HG03045 (cell line): ENCODE measurements at regions not wholly inside any gene's neighbourhood (a gene's known extent, or its start where the extent isn't known, plus 50 kb on each side); places are given as distances from the start of the nearest gene placed in this dataset.
"Not testable (repeated sequence)": the region's sequence is repeated elsewhere in the genome, so short reads cannot be mapped to it uniquely, and the experiment has no call there.

ENCODE experiments used
- ATAC-seq: cut with Tn5 transposase; IDR thresholded peaks from one replicate; pipeline ENCODE4 v1.9.1; 2021; ENCODE audit warnings: mild to moderate bottlenecking, moderate library complexity; ENCODE audit not compliant: unreplicated experiment

- no peak for ATAC-seq
These were observed 724.9 kb downstream of the NSUN3 start for GRCh38 chr3:94787734-94788270.

DNA sequence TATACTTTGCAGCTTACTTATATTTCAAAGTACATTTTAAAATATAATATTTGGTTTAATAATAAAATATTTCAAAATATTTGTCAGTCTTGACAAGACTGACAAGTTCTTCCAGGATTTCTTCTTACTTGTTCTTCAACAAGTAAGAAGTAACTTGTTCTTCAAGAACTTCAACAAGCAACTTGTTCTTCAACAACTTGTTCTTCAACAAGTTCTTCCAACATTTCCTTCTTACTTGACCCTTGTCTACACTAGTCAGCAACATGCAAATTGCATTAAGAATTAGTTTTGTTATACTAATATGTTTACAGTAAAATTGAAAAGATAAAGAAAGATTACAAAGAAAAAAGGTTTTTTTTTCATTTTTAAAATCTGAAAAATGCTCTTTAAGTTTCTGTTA is 731.7 kb downstream of the NSUN3 start:
- ATAC-seq, result no peak

DNA sequence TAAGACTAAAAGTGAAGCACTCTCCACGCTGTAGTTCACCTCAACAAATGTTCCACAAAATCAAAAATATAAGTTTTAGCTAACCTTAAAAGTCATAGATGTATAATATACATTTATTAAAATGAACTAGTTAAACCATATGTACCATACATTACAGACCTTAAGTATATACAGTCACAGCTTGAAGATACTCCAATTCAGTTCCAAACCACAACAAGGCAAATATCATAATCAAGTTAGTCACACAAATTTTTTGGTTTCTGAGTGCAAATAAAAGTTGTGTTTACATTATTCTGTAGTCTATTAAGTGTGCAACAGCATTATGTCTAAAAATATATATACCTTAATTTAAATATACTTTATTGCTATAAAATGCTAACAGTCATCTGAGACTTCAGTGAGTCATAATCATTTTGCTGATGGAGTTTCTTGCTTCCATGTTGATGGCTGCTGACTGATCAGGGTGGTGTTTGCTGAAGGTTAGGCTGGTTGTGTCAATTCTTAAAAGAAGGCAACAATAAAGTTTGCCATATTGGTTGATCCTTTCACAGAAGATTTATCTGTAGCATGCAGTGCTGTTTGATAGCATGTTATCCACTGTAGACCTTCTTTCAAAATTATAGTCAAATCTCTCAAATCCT is 736.7 kb downstream of the NSUN3 start:
- ATAC-seq, result no peak

- ATAC-seq, result no peak
These were observed 749.0 kb downstream of the NSUN3 start for GRCh38 chr3:94811836-94812235.

GRCh38 chr3:94821241-94821640 is 758.4 kb downstream of the NSUN3 start:
- ATAC-seq, result no peak

GRCh38 chr3:94822298-94822697 is 759.4 kb downstream of the NSUN3 start:
- ATAC-seq, result no peak

GRCh38 chr3:94846251-94846650 is 783.4 kb downstream of the NSUN3 start:
- not testable (repeated sequence) for ATAC-seq

- no peak for ATAC-seq
These were observed 799.8 kb downstream of the NSUN3 start for GRCh38 chr3:94862703-94863102.

GRCh38 chr3:94869059-94869547 is 806.2 kb downstream of the NSUN3 start:
- ATAC-seq, result no peak

GRCh38 chr3:94873751-94874150 is 810.9 kb downstream of the NSUN3 start:
- ATAC-seq, result no peak

GRCh38 chr3:94875149-94875548 is 812.3 kb downstream of the NSUN3 start:
- ATAC-seq, result no peak

DNA sequence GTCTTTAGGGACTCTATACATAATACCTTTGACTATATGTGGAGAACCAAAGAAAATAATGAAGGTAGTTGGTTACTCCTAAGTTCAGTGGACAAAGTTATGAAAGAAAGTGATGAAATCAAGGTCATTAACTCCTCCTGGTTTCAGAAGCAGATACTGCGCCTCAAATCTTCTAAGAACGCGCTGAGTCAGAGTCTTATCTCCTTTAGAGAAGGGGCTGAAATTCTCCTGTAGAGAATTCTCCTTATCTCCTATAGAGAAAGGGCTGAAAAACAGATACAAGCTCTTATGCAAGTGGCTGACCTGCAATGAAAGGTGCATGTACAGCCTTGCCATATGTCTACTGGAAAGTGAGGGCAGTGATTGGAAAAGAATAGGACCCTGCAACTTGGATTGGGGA is 824.2 kb downstream of the NSUN3 start:
- no peak for ATAC-seq

DNA sequence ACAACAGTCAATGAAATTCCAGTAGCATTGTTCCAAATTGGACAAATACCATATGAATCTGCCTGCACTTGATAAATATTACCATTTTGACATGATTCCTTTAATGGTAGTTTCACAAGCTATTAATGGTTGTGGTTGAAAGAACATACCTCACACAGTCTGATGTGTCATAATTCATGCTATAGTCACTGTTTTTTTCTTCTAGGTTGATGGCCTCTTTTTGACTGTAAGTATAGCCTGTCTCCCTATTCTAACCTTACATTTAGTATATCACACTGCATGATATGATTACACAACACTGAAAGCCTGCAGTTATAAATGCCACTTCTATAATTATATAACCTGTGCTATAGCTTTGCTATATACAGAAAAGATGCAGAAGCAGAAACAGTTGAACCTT is 834.1 kb downstream of the NSUN3 start:
- ATAC-seq, result no peak

DNA sequence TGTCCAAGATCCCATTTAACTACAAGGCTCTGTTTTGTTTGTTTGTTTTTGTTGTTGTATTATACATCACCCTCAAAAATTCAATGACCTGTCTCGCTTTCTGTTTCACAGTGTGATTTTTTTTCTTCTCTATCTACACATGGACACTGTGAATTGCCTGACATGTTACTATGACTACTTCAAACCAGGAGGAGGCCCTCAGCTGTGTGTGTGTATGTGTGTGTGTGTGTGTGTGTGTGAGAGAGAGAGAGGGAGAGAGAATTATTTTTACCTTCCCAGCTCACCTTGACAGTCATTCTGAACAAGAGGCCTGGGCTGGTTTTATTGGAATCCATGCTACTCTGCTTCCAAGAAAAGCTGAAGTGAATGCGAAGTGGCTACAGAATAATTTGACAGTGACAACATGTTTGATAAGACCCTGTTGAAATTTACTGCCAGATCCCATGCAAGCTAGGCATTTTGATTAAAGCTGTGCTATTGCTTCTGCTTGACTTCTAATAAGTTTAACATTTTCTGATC is 841.4 kb downstream of the NSUN3 start:
- ATAC-seq, result no peak

GRCh38 chr3:94909726-94910125 is 846.9 kb downstream of the NSUN3 start:
- no peak for ATAC-seq

DNA sequence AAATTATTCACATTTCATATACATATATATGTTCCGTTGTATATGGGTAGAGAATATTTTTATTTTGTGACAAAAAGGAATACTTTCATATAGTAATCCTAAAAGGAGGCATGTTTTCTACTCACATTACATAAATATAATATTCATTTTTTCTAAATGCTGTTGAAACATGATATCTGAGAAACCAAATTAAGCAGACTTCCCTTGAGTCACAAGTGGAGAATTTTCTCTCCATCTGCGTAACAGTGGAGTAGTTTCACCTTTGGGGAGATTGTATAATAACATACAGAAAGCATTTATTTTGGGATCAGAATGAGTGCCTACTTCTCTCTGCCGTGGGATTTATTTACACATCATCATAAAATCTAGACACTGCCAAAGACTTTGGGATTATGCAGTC is 849.8 kb downstream of the NSUN3 start:
- no peak for ATAC-seq

DNA sequence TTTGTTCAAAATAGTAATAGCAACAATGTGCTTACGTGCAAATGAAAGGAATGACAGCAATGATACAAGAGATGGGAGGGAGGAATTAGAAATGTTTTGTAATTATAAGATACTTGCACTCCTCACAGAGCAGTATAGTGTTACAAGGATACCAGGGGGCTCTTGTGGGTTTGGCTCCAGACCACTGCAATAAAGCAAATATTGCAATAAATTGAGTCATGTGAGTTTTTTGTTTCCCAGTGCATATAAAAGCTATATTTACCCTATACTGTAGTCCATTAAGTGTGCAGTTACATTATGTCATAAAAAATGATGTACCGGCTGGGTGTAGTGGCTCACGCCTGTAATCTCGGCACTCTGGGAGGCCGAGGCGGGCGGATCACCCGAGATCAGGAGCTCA is 864.3 kb downstream of the NSUN3 start:
- ATAC-seq, result no peak

DNA sequence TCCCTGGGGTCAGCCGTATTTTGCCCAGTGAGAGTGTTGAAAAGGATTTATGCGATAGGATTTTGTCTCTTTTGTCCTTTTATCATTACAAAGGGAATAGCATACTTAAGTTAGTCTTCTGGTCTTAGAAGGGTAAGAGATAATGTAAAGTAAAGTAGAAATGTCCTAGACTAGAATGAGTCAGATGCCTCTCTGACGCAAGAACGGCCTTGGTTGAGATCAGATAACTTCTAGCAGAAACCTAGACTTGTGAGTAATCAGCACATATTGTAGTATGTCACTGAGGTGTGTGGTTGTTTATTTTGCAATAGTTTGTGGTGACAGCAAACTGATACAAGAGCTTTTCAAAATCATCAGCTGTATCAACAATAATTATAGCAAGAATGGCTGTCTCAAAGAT is 866.1 kb downstream of the NSUN3 start:
- no peak for ATAC-seq

- ATAC-seq, result no peak
These were observed 873.1 kb downstream of the NSUN3 start for GRCh38 chr3:94935738-94936580.

DNA sequence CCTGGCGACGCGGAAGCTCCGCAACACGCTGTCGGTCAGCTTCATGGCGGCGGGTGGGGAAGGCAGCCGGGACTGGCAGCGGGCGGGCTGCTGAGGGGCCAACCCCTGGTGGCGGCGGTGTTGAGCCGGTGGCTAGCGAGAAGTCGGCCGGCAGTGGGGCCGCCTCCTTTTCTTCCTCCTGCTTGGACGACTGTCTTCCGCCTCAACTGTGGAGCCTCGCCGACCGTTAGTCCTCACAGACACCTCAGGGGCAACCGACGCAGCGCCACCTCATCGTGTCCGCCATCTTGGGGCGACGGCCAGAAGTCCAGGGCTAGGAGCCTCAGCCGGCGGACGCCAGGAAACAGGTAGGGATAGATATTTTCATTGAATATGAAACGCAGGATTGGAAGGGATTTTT is 875.1 kb downstream of the NSUN3 start:
- no peak for ATAC-seq

GRCh38 chr3:94946683-94947082 is 883.8 kb downstream of the NSUN3 start:
- ATAC-seq, result no peak
